Mesendoderm (in vitro differentiated cells): ENCODE measurements at regions not wholly inside any gene's neighbourhood (a gene's known extent, or its start where the extent isn't known, plus 50 kb on each side); places are given as distances from the start of the nearest gene placed in this dataset.

Experiments used
- DNase-seq: peaks from one replicate; pipeline ENCODE4 v3.0.0; 2013
- H2AK5ac ChIP-seq: 2 replicates; pipeline ENCODE4 v1.6.1; 2013; ENCODE audit warnings: low read length, inconsistent platforms
- H2BK120ac ChIP-seq: 2 replicates; pipeline ENCODE4 v1.6.1; 2013; ENCODE audit warnings: low read depth, mild to moderate bottlenecking, low read length, moderate library complexity, mixed read lengths
- H2BK15ac ChIP-seq: replicated peaks from 2 replicates; pipeline ENCODE4 v1.6.1; 2013; ENCODE audit warnings: low read depth, mild to moderate bottlenecking, moderate library complexity
- H2BK5ac ChIP-seq: 2 replicates; pipeline ENCODE4 v1.6.1; 2013; ENCODE audit warnings: low read length, inconsistent platforms
- H3K18ac ChIP-seq: 2 replicates; pipeline ENCODE4 v1.6.1; 2013; ENCODE audit warnings: mild to moderate bottlenecking, low read length, mixed read lengths
- H3K23ac ChIP-seq: one replicate; pipeline ENCODE4 v1.6.1; 2013; ENCODE audit warnings: low read length
- H3K27ac ChIP-seq: 2 replicates; pipeline ENCODE4 v1.5.1; 2013; ENCODE audit warnings: low read depth, mild to moderate bottlenecking, inconsistent platforms, low read length, moderate library complexity
- H3K27me3 ChIP-seq: 2 replicates; pipeline ENCODE4 v1.6.1; 2013; ENCODE audit warnings: low read length, control low read depth, mild to moderate bottlenecking, inconsistent platforms; ENCODE audit not compliant: insufficient read depth, poor library complexity
- H3K36me3 ChIP-seq: 2 replicates; pipeline ENCODE4 v1.6.1; 2013; ENCODE audit warnings: low read length, inconsistent platforms; ENCODE audit not compliant: control insufficient read depth, insufficient read depth
- H3K4ac ChIP-seq: one replicate; pipeline ENCODE4 v1.6.1; 2013; ENCODE audit warnings: low read depth, mild to moderate bottlenecking, low read length, moderate library complexity
- H3K4me1 ChIP-seq: 2 replicates; pipeline ENCODE4 v1.6.1; 2013; ENCODE audit warnings: low read depth, low read length, inconsistent platforms; ENCODE audit not compliant: control insufficient read depth
- H3K4me2 ChIP-seq: 2 replicates; pipeline ENCODE4 v1.6.1; 2013; ENCODE audit warnings: low read length
- H3K4me3 ChIP-seq: 2 replicates; pipeline ENCODE4 v1.5.1; 2013; ENCODE audit warnings: mild to moderate bottlenecking, low read length
- H3K56ac ChIP-seq: one replicate; pipeline ENCODE4 v1.6.1; 2013; ENCODE audit warnings: low read length
- H3K79me1 ChIP-seq: 2 replicates; pipeline ENCODE4 v1.6.1; 2013; ENCODE audit warnings: low read length, inconsistent platforms
- H3K79me2 ChIP-seq: 2 replicates; pipeline ENCODE4 v1.6.1; 2013; ENCODE audit warnings: mild to moderate bottlenecking, low read length; ENCODE audit not compliant: control insufficient read depth, insufficient read depth
- H3K9ac ChIP-seq: 2 replicates; pipeline ENCODE4 v1.6.1; 2013; ENCODE audit warnings: low read length, inconsistent platforms
- H4K5ac ChIP-seq: one replicate; pipeline ENCODE4 v1.6.1; 2013; ENCODE audit warnings: low read length
- H4K8ac ChIP-seq: one replicate; pipeline ENCODE4 v1.6.1; 2013; ENCODE audit warnings: low read depth, mild to moderate bottlenecking, control low read depth, low read length, moderate library complexity
- WGBS: extraction: QIAGEN DNeasy Blood & Tissue Kit; methylation state at CpG from one replicate; pipeline ENCODE4 v1.1.7; 2013; ENCODE audit warnings: low lambda C conversion rate, missing lambda C conversion rate; ENCODE audit not compliant: insufficient coverage; ENCODE audit errors: extremely low coverage; 5-methylcytosine and 5-hydroxymethylcytosine counted together

DNA sequence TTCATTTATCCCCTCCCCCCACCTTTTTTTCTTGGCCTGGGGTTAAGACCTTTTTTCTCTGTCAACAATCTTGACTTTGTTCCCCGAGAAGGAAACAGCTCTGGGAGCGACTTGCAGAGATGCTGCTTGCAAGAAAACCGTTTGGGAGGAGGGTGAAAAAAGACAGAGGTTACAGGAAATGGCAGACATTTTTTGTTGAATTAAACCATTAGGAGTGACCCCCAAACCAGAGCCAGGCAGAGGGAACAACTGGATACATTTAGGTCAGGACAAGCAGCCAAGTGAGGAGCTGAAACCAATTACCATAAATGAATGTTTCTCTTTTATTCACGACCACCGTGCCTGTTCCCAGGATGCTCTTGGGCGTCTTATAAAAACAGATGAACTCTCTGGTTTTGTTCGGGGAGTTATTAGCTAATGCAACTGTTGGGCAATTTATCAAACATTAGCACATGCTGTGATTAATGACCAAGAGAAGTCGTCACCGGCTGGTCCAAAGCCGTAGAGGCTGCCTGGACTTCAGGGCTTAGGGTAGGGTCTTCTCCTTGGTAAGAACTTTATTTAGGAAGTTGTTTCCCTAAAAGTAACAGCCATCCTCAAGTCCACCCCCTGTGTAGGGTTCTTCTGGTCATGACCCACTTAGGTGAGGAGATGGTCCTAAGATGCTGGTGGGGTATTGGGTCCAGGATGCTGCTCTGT lies 141.0 kb downstream of the FOXD2 start:
- no peak for DNase-seq
- no peak overlapping the region for H2AK5ac ChIP-seq
- no peak overlapping the region for H3K18ac ChIP-seq
- no peak overlapping the region for H3K56ac ChIP-seq
- H4K5ac ChIP-seq = no peak overlapping the region
- H3K4me3 ChIP-seq = no peak overlapping the region
- H2BK120ac ChIP-seq = no peak overlapping the region
- no peaks in the 10 kb centered on the region for H3K36me3 ChIP-seq
- no peak overlapping the region for H3K27ac ChIP-seq
- no peak overlapping the region for H3K23ac ChIP-seq
- H3K4ac ChIP-seq = no peak overlapping the region
- no peaks in the 10 kb centered on the region for H3K79me1 ChIP-seq
- H3K27me3 ChIP-seq = no peaks in the 10 kb centered on the region
- H3K9ac ChIP-seq = no peak overlapping the region
- WGBS = no CpG with 5 or more reads among the region's 10 CpGs
- no peaks in the 10 kb centered on the region for H3K79me2 ChIP-seq
- peaks cover 6% of the 10 kb centered on the region for H3K4me1 ChIP-seq
- H2BK15ac ChIP-seq = no peak overlapping the region
- no peak overlapping the region for H2BK5ac ChIP-seq
- H4K8ac ChIP-seq = no peak overlapping the region
- no peak overlapping the region for H3K4me2 ChIP-seq

DNA sequence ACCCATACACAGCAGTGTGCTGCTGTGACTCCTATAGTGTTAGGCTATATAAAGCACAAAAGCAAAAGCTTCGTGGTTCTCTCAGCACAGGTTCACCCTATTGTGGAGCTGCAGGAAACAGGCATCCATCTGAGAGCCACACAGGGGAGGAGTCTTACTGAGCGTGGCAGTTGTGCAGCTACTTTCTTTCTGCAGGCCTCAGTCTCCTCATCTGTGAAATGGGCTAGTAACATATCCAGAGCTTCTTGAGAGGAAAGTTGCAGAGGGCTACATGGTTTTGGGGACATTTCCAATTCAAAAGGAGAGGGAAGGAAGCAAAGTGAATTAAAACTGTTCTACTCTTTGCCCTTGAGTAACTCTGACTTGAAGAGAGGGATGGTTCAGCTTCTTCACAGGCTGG lies 142.0 kb downstream of the FOXD2 start:
- Histone ChIP-seq H3K27me3 (no peaks in the 10 kb centered on the region), H4K5ac (no peak overlapping the region), H3K9ac (no peak overlapping the region), H3K4me2 (no peak overlapping the region), H3K23ac (no peak overlapping the region), H3K27ac (no peak overlapping the region), H2BK15ac (no peak overlapping the region), H3K18ac (no peak overlapping the region), H2BK120ac (no peak overlapping the region), H3K56ac (no peak overlapping the region), H3K79me2 (no peaks in the 10 kb centered on the region), H3K36me3 (no peaks in the 10 kb centered on the region), H2AK5ac (no peak overlapping the region), H3K79me1 (no peaks in the 10 kb centered on the region), H3K4ac (no peak overlapping the region), H4K8ac (no peak overlapping the region), H2BK5ac (no peak overlapping the region), H3K4me1 (peaks cover 6% of the 10 kb centered on the region), H3K4me3 (no peak overlapping the region)
- WGBS = no CpG with 5 or more reads among the region's 2 CpGs
- DNase-seq = no peak

DNA sequence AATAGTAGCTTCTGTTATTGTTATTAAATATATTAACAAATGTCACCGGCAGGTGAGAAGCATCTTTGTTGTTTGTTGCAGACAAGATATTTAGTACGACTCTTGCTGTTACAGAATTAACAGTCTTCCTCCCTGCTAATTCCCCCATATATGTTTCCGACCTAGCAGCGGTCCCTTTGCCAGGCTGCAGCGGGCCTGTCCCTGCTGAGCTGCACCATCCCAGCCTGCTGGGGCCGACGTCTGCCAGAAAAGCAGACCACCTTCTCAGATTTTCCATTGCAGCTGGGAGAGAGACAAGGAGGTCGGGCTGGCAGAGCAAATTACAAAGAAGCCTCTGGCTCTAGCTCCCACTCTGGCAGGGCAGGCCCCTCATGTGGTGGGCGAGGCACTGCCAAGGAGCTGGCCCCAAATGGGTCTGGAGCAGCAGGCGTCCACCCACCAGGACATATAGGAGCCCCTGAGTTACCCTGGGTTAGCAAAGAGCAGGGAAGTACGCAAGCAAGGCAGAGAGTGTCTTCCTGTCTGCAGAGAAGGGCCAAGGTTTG lies 142.7 kb downstream of the FOXD2 start:
- Histone ChIP-seq H3K27ac (no peak overlapping the region), H3K23ac (no peak overlapping the region), H3K36me3 (no peaks in the 10 kb centered on the region), H3K27me3 (no peaks in the 10 kb centered on the region), H3K18ac (no peak overlapping the region), H3K4me3 (no peak overlapping the region), H2AK5ac (no peak overlapping the region), H4K8ac (no peak overlapping the region), H2BK15ac (no peak overlapping the region), H3K9ac (no peak overlapping the region), H3K4ac (no peak overlapping the region), H4K5ac (no peak overlapping the region), H3K56ac (no peak overlapping the region), H2BK5ac (no peak overlapping the region), H3K79me1 (no peaks in the 10 kb centered on the region), H3K4me1 (peaks cover 6% of the 10 kb centered on the region), H3K79me2 (no peaks in the 10 kb centered on the region), H2BK120ac (no peak overlapping the region), H3K4me2 (no peak overlapping the region)
- DNase-seq = no peak
- WGBS = no CpG with 5 or more reads among the region's 11 CpGs

- WGBS = no CpG with 5 or more reads among the region's 8 CpGs
- Histone ChIP-seq H2BK15ac (no peak overlapping the region), H4K8ac (no peak overlapping the region), H3K23ac (no peak overlapping the region), H3K9ac (no peak overlapping the region), H3K36me3 (no peaks in the 10 kb centered on the region), H3K79me1 (no peaks in the 10 kb centered on the region), H2BK5ac (no peak overlapping the region), H3K4me3 (no peak overlapping the region), H3K27ac (no peak overlapping the region), H2AK5ac (no peak overlapping the region), H3K27me3 (no peaks in the 10 kb centered on the region), H3K56ac (peak overlapping the region; percentile 70), H3K4me2 (no peak overlapping the region), H3K4ac (no peak overlapping the region), H4K5ac (no peak overlapping the region), H2BK120ac (no peak overlapping the region), H3K18ac (no peak overlapping the region), H3K79me2 (no peaks in the 10 kb centered on the region), H3K4me1 (no peaks in the 10 kb centered on the region)
- no peak for DNase-seq
Measured at GRCh38 chr1:47582891-47583608, 145.2 kb downstream of the FOXD2 start.

GRCh38 chr1:47584249-47584648 lies 146.4 kb downstream of the FOXD2 start:
- H2BK5ac ChIP-seq = no peak overlapping the region
- no peak overlapping the region for H2BK15ac ChIP-seq
- H3K4ac ChIP-seq = no peak overlapping the region
- no peak overlapping the region for H3K56ac ChIP-seq
- no peaks in the 10 kb centered on the region for H3K36me3 ChIP-seq
- no peak overlapping the region for H2BK120ac ChIP-seq
- H3K9ac ChIP-seq = no peak overlapping the region
- WGBS = no CpG with 5 or more reads among the region's 1 CpG
- H3K79me1 ChIP-seq = no peaks in the 10 kb centered on the region
- H3K27ac ChIP-seq = no peak overlapping the region
- no peak overlapping the region for H4K8ac ChIP-seq
- H3K4me2 ChIP-seq = no peak overlapping the region
- no peak overlapping the region for H2AK5ac ChIP-seq
- no peak overlapping the region for H3K23ac ChIP-seq
- no peaks in the 10 kb centered on the region for H3K79me2 ChIP-seq
- no peak overlapping the region for H4K5ac ChIP-seq
- H3K27me3 ChIP-seq = no peaks in the 10 kb centered on the region
- no peaks in the 10 kb centered on the region for H3K4me1 ChIP-seq
- no peak overlapping the region for H3K4me3 ChIP-seq
- no peak overlapping the region for H3K18ac ChIP-seq
- DNase-seq = no peak
